Naive B cell (primary cell): ENCODE measurements at regions not wholly inside any gene's neighbourhood (a gene's known extent, or its start where the extent isn't known, plus 50 kb on each side); places are given as distances from the start of the nearest gene placed in this dataset.

Experiments used
- ATAC-seq, 2 donors: fragments of 150-1000 bp; cut with Tn5 transposase; 2 replicates each; pipeline ENCODE4 v1.10.0; 2021; ENCODE audit warnings: low read depth in 2 of 2, mild to moderate bottlenecking in 2 of 2, moderate library complexity in 2 of 2
- DNase-seq: peaks from one replicate; pipeline ENCODE4 v3.0.0; 2022
- H3K27ac Mint-ChIP-seq, 6 donors: one replicate each; pipeline ENCODE4 v1.8.0; 2020 to 2022; ENCODE audit warnings: mild to moderate bottlenecking in 6 of 6, mixed read lengths in 6 of 6, moderate library complexity in 5 of 6, inconsistent platforms in 2 of 6
- H3K27me3 Mint-ChIP-seq, 3 donors: one replicate each; pipeline ENCODE4 v1.8.0; 2021 to 2022; ENCODE audit warnings: mixed read lengths in 3 of 3, mild to moderate bottlenecking in 1 of 3
- H3K36me3 Mint-ChIP-seq, 2 donors: one replicate each; pipeline ENCODE4 v1.8.0; 2020 to 2022; ENCODE audit warnings: mixed read lengths in 2 of 2, inconsistent platforms in 1 of 2, mild to moderate bottlenecking in 1 of 2
- H3K4me1 Mint-ChIP-seq, 3 donors: one replicate each; pipeline ENCODE4 v1.8.0; 2020 to 2022; ENCODE audit warnings: mixed read lengths in 3 of 3, inconsistent platforms in 1 of 3, mild to moderate bottlenecking in 1 of 3, moderate library complexity in 1 of 3
- H3K4me3 Mint-ChIP-seq, 8 donors: one replicate each; pipeline ENCODE4 v1.8.0; 2020 to 2022; ENCODE audit warnings: mild to moderate bottlenecking in 8 of 8, mixed read lengths in 8 of 8, moderate library complexity in 8 of 8, inconsistent platforms in 2 of 8
- H3K9me3 Mint-ChIP-seq, 7 donors: one replicate each; pipeline ENCODE4 v1.8.0; 2020 to 2022; ENCODE audit warnings: mixed read lengths in 7 of 7, mild to moderate bottlenecking in 5 of 7, inconsistent platforms in 2 of 7, moderate library complexity in 1 of 7

DNA sequence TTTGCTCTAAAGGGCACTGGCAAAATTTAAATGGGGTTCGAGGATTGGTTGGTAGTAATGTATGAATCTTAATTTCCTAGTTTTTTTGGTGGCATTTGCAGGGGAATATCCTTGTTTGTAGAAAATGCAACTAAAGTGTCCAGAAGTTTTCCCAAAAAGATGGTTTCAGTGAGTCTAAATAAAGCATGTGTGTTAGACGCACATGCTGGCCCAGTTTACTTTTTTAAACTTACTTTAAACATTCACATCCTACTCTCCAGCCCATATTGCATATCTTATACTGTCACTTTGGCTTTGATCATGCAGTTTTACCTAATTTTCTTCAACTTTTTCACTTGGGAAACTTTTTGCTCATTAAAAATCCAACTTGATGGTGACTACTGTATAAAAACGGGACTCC is 744.0 kb upstream of the CELF2 start:
- no peaks in the 10 kb centered on the region for H3K36me3 Mint-ChIP-seq
- H3K4me3 Mint-ChIP-seq = no peak overlapping the region
- H3K9me3 Mint-ChIP-seq = peaks cover 0 to 5% (median 0%) of the 10 kb centered on the region in 7 donors
- no peak for ATAC-seq
- no peak for DNase-seq
- peaks cover 0 to 3% (median 0%) of the 10 kb centered on the region in 3 donors for H3K27me3 Mint-ChIP-seq
- no peak overlapping the region for H3K27ac Mint-ChIP-seq
- H3K4me1 Mint-ChIP-seq = no peaks in the 10 kb centered on the region

GRCh38 chr10:10279906-10280305 is 737.8 kb upstream of the CELF2 start:
- Mint-ChIP-seq H3K36me3 (no peaks in the 10 kb centered on the region), H3K4me3 (no peak overlapping the region), H3K9me3 (peaks cover 0 to 8% (median 5%) of the 10 kb centered on the region in 7 donors), H3K4me1 (no peaks in the 10 kb centered on the region), H3K27ac (no peak overlapping the region), H3K27me3 (no peaks in the 10 kb centered on the region)
- no peak for ATAC-seq
- DNase-seq = no peak

GRCh38 chr10:10292501-10292900 is 725.2 kb upstream of the CELF2 start:
- Mint-ChIP-seq H3K4me3 (no peak overlapping the region), H3K4me1 (no peaks in the 10 kb centered on the region), H3K36me3 (no peaks in the 10 kb centered on the region), H3K27me3 (no peaks in the 10 kb centered on the region), H3K27ac (no peak overlapping the region), H3K9me3 (peaks cover 0 to 13% (median 5%) of the 10 kb centered on the region in 7 donors)
- DNase-seq (no peak), ATAC-seq (no peak)

DNA sequence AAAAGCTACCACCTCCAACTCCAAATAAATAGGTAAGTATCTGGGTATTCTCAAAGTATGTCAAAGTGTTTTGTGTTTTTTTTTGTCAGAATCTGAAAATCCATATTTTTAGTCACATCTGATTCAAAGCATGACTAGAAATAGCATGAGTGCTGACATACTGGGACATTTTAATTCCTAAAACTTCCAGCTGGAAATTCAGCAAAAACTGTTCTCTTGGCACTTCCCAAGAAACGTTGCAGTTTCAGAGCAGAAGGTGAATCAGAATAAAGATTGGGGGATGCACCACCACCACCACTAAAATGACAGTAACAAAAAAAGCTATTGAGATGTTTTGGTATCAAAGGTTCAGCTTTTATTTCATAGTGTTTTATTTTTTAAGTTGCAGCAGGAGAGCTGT is 724.6 kb upstream of the CELF2 start:
- ATAC-seq (no peak), DNase-seq (no peak)
- H3K4me1 Mint-ChIP-seq = no peaks in the 10 kb centered on the region
- no peak overlapping the region for H3K27ac Mint-ChIP-seq
- H3K9me3 Mint-ChIP-seq = peaks cover 0 to 13% (median 5%) of the 10 kb centered on the region in 7 donors
- H3K36me3 Mint-ChIP-seq = no peaks in the 10 kb centered on the region
- H3K4me3 Mint-ChIP-seq = no peak overlapping the region
- H3K27me3 Mint-ChIP-seq = no peaks in the 10 kb centered on the region

DNA sequence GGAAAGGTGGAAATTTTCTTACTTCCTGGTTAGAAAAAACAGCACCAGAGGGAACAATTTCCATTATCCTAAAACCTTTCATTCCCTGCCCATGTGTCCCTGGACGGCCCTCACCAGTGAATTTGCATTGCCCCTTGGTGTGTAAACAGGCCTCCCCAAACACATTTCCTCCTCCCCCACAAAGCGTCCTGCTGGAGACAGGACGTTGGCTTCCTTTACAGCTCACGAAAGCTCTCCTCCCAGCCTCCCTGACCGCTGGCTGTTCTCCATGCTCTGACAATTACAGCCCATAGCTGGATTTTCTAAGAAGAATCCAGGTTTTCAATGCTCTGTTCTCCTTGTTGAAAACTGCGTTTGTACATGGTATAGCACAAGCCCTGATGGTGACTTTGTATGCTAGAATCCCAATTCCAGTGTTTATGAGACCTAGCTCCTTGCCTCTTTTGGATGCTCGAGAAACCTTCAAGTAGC is 724.2 kb upstream of the CELF2 start:
- no peaks in the 10 kb centered on the region for H3K36me3 Mint-ChIP-seq
- peaks cover 0 to 13% (median 5%) of the 10 kb centered on the region in 7 donors for H3K9me3 Mint-ChIP-seq
- DNase-seq (no peak), ATAC-seq (no peak)
- H3K27me3 Mint-ChIP-seq = no peaks in the 10 kb centered on the region
- H3K4me3 Mint-ChIP-seq = no peak overlapping the region
- H3K27ac Mint-ChIP-seq = no peak overlapping the region
- H3K4me1 Mint-ChIP-seq = no peaks in the 10 kb centered on the region

DNA sequence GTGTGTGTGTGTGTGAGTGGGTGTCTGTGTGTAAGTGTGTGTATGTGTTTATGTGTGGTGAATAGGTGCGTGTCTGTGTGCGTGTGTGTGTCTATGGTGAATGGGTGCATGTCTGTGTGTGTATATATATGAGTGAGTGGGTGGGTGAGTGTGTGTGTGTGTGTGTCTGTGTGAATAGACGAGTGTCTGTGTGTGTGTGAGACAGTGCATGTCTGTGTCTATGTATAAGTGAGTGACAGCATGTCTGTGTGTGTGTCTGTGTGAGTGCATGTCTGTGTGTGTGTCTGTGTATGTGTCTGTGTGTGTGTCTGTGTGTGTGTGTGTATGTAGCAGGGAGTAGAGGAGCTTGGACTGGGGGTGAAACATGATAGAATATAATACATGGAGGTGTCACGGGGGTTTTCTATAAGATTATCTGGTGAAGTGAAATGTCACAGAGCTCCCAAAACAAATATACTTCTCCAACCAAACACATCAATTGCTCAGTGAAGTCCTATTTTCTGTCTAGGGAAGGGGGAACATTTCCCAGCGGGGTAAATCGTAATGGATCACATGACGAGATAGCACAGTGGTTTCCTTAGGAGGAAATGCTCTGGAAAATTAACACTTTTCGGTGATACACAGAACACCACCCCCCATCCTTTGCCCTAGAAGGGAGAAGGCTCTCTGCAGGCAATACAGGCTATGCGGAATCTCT is 723.3 kb upstream of the CELF2 start:
- peaks cover 0 to 10% (median 4%) of the 10 kb centered on the region in 7 donors for H3K9me3 Mint-ChIP-seq
- no peaks in the 10 kb centered on the region for H3K27me3 Mint-ChIP-seq
- ATAC-seq (no peak), DNase-seq (no peak)
- no peak overlapping the region for H3K4me3 Mint-ChIP-seq
- no peaks in the 10 kb centered on the region for H3K4me1 Mint-ChIP-seq
- no peaks in the 10 kb centered on the region for H3K36me3 Mint-ChIP-seq
- no peak overlapping the region for H3K27ac Mint-ChIP-seq

DNA sequence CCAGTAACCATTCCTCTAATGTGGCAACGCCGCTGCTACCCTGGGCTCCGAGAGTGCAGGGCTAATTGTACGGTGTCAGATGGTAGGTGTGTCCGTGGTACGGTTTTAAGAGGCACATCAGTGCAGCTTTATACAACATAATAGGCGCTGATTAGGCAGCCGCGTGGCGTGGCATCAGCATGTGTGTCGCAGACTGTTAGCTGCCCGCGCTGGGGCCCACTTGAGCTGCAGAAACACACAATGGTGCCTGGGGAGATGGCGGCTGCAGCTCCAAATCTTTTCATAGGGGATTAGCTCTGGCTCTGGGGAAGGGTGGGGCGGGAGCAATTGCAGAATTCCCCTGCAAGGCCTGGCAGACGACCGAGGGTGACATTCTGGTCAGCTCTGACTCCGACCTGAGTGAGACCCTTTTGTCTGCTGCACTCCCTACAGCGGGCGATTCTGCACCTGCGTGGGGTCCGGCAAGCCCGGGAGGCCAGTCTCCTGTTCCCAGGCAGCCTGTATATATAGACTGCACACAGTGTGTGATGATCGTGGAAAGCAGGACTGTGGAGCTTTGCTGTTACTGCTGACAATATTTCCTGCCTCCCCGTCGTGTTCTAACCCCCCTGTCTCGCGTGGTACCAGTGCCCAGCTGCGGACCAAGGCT is 722.7 kb upstream of the CELF2 start:
- no peaks in the 10 kb centered on the region for H3K36me3 Mint-ChIP-seq
- H3K4me3 Mint-ChIP-seq = no peak overlapping the region
- H3K27ac Mint-ChIP-seq = no peak overlapping the region
- no peaks in the 10 kb centered on the region for H3K27me3 Mint-ChIP-seq
- ATAC-seq = no peak
- no peaks in the 10 kb centered on the region for H3K4me1 Mint-ChIP-seq
- no peak for DNase-seq
- H3K9me3 Mint-ChIP-seq = peaks cover 0 to 10% (median 4%) of the 10 kb centered on the region in 7 donors

GRCh38 chr10:10295537-10295936 is 722.1 kb upstream of the CELF2 start:
- Mint-ChIP-seq H3K4me3 (no peak overlapping the region), H3K27me3 (no peaks in the 10 kb centered on the region), H3K27ac (no peak overlapping the region), H3K4me1 (no peaks in the 10 kb centered on the region), H3K9me3 (peaks cover 0 to 7% (median 4%) of the 10 kb centered on the region in 7 donors), H3K36me3 (no peaks in the 10 kb centered on the region)
- DNase-seq (no peak), ATAC-seq (no peak)

- Mint-ChIP-seq H3K9me3 (peaks cover 0 to 2% (median 0%) of the 10 kb centered on the region in 7 donors), H3K4me1 (no peaks in the 10 kb centered on the region), H3K36me3 (no peaks in the 10 kb centered on the region), H3K27ac (no peak overlapping the region), H3K4me3 (no peak overlapping the region), H3K27me3 (no peaks in the 10 kb centered on the region)
- DNase-seq = no peak
- no peak for ATAC-seq
Observed at GRCh38 chr10:10302689-10303088, 715.0 kb upstream of the CELF2 start.

- Mint-ChIP-seq H3K4me3 (no peak overlapping the region), H3K27me3 (no peaks in the 10 kb centered on the region), H3K4me1 (no peaks in the 10 kb centered on the region), H3K27ac (no peak overlapping the region), H3K36me3 (no peaks in the 10 kb centered on the region), H3K9me3 (peaks cover 0 to 5% (median 2%) of the 10 kb centered on the region in 7 donors)
- no peak for DNase-seq
- no peak for ATAC-seq
Observed at GRCh38 chr10:10307036-10307435, 710.6 kb upstream of the CELF2 start.

DNA sequence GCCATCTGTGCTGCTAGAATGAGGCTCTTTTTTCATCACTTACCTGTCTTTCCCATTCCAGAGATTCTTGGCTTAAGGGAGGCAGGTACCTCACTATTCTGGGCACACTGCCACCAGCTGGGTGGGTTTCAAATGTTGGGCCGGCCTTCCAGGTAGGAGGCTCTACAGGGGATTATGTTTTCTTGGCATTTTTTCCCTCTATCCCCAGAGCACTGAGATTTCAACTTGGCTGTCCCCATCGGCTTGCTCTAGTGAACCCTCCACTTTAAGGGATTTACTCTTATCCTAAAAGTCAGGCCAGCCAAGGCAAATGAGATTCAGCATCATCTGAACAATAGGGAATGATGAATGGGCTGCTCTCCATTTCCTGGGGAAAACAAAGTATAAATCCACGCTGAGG is 710.1 kb upstream of the CELF2 start:
- Mint-ChIP-seq H3K4me3 (no peak overlapping the region), H3K27me3 (no peaks in the 10 kb centered on the region), H3K4me1 (no peaks in the 10 kb centered on the region), H3K9me3 (peaks cover 0 to 5% (median 2%) of the 10 kb centered on the region in 7 donors), H3K27ac (no peak overlapping the region), H3K36me3 (no peaks in the 10 kb centered on the region)
- ATAC-seq (no peak), DNase-seq (no peak)

- Mint-ChIP-seq H3K9me3 (peaks cover 0 to 5% (median 0%) of the 10 kb centered on the region in 7 donors), H3K4me1 (no peaks in the 10 kb centered on the region), H3K36me3 (no peaks in the 10 kb centered on the region), H3K27ac (no peak overlapping the region), H3K27me3 (no peaks in the 10 kb centered on the region), H3K4me3 (no peak overlapping the region)
- ATAC-seq (no peak), DNase-seq (no peak)
Observed at GRCh38 chr10:10310498-10310897, 707.2 kb upstream of the CELF2 start.

GRCh38 chr10:10311966-10312365 is 705.7 kb upstream of the CELF2 start:
- Mint-ChIP-seq H3K9me3 (peaks cover 0 to 5% (median 0%) of the 10 kb centered on the region in 7 donors), H3K36me3 (no peaks in the 10 kb centered on the region), H3K27me3 (no peaks in the 10 kb centered on the region), H3K27ac (no peak overlapping the region), H3K4me3 (no peak overlapping the region), H3K4me1 (no peaks in the 10 kb centered on the region)
- no peak for DNase-seq
- no peak for ATAC-seq

DNA sequence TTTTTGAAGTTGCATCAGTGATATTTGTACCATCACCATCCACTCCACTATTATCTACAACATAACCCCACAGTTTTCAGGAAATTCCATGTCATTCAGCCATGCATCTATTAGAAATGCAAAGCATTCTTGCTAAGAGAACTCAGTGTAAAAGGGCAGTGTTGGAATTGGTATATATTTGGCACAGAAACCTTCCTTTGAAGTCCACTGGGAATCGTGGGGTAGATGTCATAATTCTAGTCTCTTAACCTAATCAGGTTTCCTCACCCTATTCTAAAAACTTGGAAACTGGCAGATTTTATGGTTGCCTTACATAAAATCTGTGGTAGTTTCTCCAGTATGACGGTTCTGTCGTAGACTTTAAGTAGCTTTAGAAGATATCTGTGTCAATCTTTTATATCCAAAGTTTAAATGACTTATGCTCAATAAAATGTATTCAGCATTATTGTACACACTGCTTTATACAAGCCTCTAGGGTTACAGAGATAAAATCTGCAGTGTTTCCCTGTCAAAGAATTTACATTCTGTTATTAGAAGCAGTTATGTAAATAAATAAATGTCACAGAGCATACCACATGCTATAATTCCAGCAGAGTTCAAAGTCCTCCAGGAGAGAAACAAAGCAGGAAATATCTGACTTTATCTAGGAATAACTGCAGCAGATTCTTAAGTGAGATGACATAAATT is 704.4 kb upstream of the CELF2 start:
- no peak for ATAC-seq
- Mint-ChIP-seq H3K4me3 (no peak overlapping the region), H3K27me3 (no peaks in the 10 kb centered on the region), H3K27ac (no peak overlapping the region), H3K36me3 (no peaks in the 10 kb centered on the region), H3K9me3 (peaks cover 0 to 5% (median 0%) of the 10 kb centered on the region in 7 donors), H3K4me1 (no peaks in the 10 kb centered on the region)
- no peak for DNase-seq
